GM12878 (cell line): ENCODE measurements at regions not wholly inside any gene's neighbourhood (a gene's known extent, or its start where the extent isn't known, plus 50 kb on each side); places are given as distances from the start of the nearest gene placed in this dataset.

Experiments
- ATAC-seq: fragments of 200-7000 bp; cut with Tn5 transposase; 3 replicates; pipeline ENCODE4 v1.9.1; 2020; ENCODE audit warnings: mild to moderate bottlenecking, moderate library complexity
- BruUV-seq: library from RNA; stranded (reverse); fragments of 400-500 nt; replicated peaks from 2 replicates; lab custom pipeline; 2021; lab: Mats Ljungman, UMichigan
- CTCF ChIA-PET: fragments of 300-600 bp; sonication (Branson Sonifier 250); formaldehyde crosslinking; extraction: SDS; loops from one replicate; lab custom pipeline; 2021; ENCODE audit warnings: inconsistent platforms; lab: Yijun Ruan, JAX
- POLR2A ChIA-PET: fragments of 350-600 bp; formaldehyde crosslinking; extraction: SDS; loops from one replicate; lab custom pipeline; 2021; ENCODE audit warnings: inconsistent platforms; lab: Charles Lee
- RAD21 ChIA-PET: fragments of 300-600 bp; sonication (Branson Sonifier 250); formaldehyde crosslinking; loops from one replicate; lab custom pipeline; 2023; ENCODE audit warnings: antibody characterized with exemption; ENCODE audit not compliant: unreplicated experiment; lab: Charles Lee
- SMC1A ChIA-PET: fragments of 300-600 bp; sonication (Branson Sonifier 250); formaldehyde crosslinking; loops from one replicate; lab custom pipeline; 2023; ENCODE audit not compliant: unreplicated experiment, uncharacterized antibody; lab: Charles Lee
- DNase-seq: peaks from one replicate; pipeline ENCODE4 v3.0.0-alpha.2; 2011; ENCODE audit warnings: low read depth, low spot score
- FAIRE-seq: peaks from 3 replicates; lab custom pipeline; 2011; peaks lifted over from hg19 to GRCh38; lab: Jason Lieb, UNC
- H2AFZ ChIP-seq: 2 replicates; pipeline ENCODE4 v1.6.0; 2011; ENCODE audit warnings: low read depth, low read length, control low read depth; ENCODE audit not compliant: control insufficient read depth
- H3K27ac ChIP-seq: 2 replicates; pipeline ENCODE4 v1.5.1; 2011; ENCODE audit warnings: control low read depth; ENCODE audit not compliant: control insufficient read depth, insufficient read depth
- H3K27me3 ChIP-seq, 2 experiments: replicated peaks in 1 of 2; 2 replicates each; pipeline versions ENCODE4 v1.6.0 to v1.6.1; 2011; ENCODE audit warnings: low read length in 1 of 2; ENCODE audit not compliant: control insufficient read depth in 2 of 2, insufficient read depth in 2 of 2
- H3K36me3 ChIP-seq, 2 experiments: 2 replicates each; pipeline ENCODE4 v1.5.1; 2011; ENCODE audit warnings: low read length in 1 of 2; ENCODE audit not compliant: control insufficient read depth in 2 of 2, insufficient read depth in 2 of 2
- H3K4me1 ChIP-seq: 2 replicates; pipeline ENCODE4 v1.6.1; 2011; ENCODE audit warnings: mild to moderate bottlenecking, low read length, moderate library complexity, mixed read lengths; ENCODE audit not compliant: control insufficient read depth, insufficient read depth
- H3K4me2 ChIP-seq: 2 replicates; pipeline ENCODE4 v1.6.0; 2011; ENCODE audit warnings: control low read depth; ENCODE audit not compliant: control insufficient read depth, insufficient read depth
- H3K4me3 ChIP-seq: fragments of 200-600 bp; sonication (generic); 2 replicates; pipeline ENCODE4 v1.5.1; 2016
- H3K79me2 ChIP-seq: 2 replicates; pipeline ENCODE4 v1.6.0; 2011; ENCODE audit warnings: low read length; ENCODE audit not compliant: control insufficient read depth, insufficient read depth
- H3K9ac ChIP-seq: 2 replicates; pipeline ENCODE4 v1.8.0; 2011; ENCODE audit warnings: low read length, control low read depth, mixed read lengths; ENCODE audit not compliant: control insufficient read depth, insufficient read depth
- H3K9me3 ChIP-seq: replicated peaks from 3 replicates; pipeline ENCODE4 v1.5.1; 2011; ENCODE audit warnings: mild to moderate bottlenecking, low read length; ENCODE audit not compliant: control insufficient read depth, insufficient read depth
- H4K20me1 ChIP-seq: 2 replicates; pipeline ENCODE4 v1.6.0; 2011; ENCODE audit not compliant: control insufficient read depth, insufficient read depth
- ESRRA ChIP-seq: IDR thresholded peaks from 2 replicates; pipeline ENCODE4 v1.6.1; 2012; ENCODE audit warnings: mild to moderate bottlenecking, low read length, improper control_type of control experiment
- MYC ChIP-seq: IDR thresholded peaks from 2 replicates; pipeline ENCODE4 v1.6.1; 2011; ENCODE audit warnings: mild to moderate bottlenecking, low read length, moderate library complexity, inconsistent platforms; ENCODE audit not compliant: insufficient read depth, insufficient replicate concordance, insufficient read length, severe bottlenecking
- PAX8 ChIP-seq: fragments of 450-650 bp; IDR thresholded peaks from 2 replicates; pipeline ENCODE4 v1.6.1; 2017; ENCODE audit warnings: mild to moderate bottlenecking, moderate library complexity
- RELA ChIP-seq: fragments of 450-650 bp; IDR thresholded peaks from 2 replicates; pipeline ENCODE4 v1.8.0; 2014; ENCODE audit warnings: borderline replicate concordance; ENCODE audit not compliant: partially characterized antibody
- SMARCA5 ChIP-seq: fragments of 450-650 bp; IDR thresholded peaks from 2 replicates; pipeline ENCODE4 v1.6.1; 2017; ENCODE audit warnings: mild to moderate bottlenecking
- SREBF1 ChIP-seq: IDR thresholded peaks from 2 replicates; pipeline ENCODE4 v1.6.1; 2012; ENCODE audit warnings: mild to moderate bottlenecking, low read length
- STAT3 ChIP-seq: IDR thresholded peaks from 2 replicates; pipeline ENCODE4 v1.6.1; 2011; ENCODE audit warnings: low read depth, low read length, improper control_type of control experiment
- ZNF274 ChIP-seq: IDR thresholded peaks from one replicate; pipeline ENCODE4 v1.8.0; 2011; ENCODE audit not compliant: insufficient read length, insufficient read depth
- WGBS: methylation state at CpG from one replicate; pipeline ENCODE4 v1.1.6; 2016; ENCODE audit warnings: low lambda C conversion rate; ENCODE audit not compliant: insufficient replicate concordance, insufficient coverage; ENCODE audit errors: missing lambda C conversion rate; 5-methylcytosine and 5-hydroxymethylcytosine counted together
- in situ Hi-C: fragments of 300-500 bp; cut with MboI; formaldehyde crosslinking; loops from 9 replicates; pipeline ENCODE4 v1.14.3; 2018; ENCODE audit warnings: mixed read lengths
- intact Hi-C: fragments of 100-400 bp; cut with micrococcal nuclease; formaldehyde crosslinking; loops from one replicate; pipeline ENCODE4 v1.14.2; 2022; ENCODE audit not compliant: unreplicated experiment
- TF ChIP-seq, protein P1 (sequence below): fragments of 450-650 bp; IDR thresholded peaks from 2 replicates; pipeline ENCODE4 v1.6.1; 2017; ENCODE audit warnings: mild to moderate bottlenecking, low read depth, inconsistent platforms; ENCODE audit not compliant: poor library complexity, severe bottlenecking
- TF ChIP-seq, protein P2 (sequence below): fragments of 450-650 bp; formaldehyde crosslinking; IDR thresholded peaks from 2 replicates; pipeline ENCODE4 v1.4.0; 2022; ENCODE audit warnings: mild to moderate bottlenecking, moderate library complexity

DNA sequence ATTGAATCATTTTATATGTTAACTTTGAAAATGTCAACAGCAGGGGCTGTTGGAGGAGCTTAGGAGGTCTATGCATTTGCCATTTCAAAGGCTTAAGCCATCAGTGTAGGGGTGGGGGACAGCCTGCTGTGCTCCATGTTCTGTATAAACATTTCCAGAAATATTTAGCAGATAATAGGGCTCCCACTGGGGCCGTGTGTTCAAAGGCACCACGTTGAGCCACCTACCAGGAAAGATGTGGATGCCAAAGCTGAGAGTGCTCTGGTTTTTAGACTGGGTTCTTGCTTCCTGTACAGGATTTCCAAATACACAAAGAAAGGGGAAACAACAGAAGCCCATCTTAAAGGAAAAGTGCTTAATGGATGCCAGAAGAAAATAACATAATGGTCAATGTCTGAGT is 219.5 kb downstream of the CENPC start:
- Histone ChIP-seq H3K27ac (no peak overlapping the region), H3K9ac (no peak overlapping the region), H3K36me3 (no peaks in the 10 kb centered on the region), H3K79me2 (no peaks in the 10 kb centered on the region), H3K27me3 (no peaks in the 10 kb centered on the region), H3K4me1 (no peaks in the 10 kb centered on the region), H3K4me2 (no peak overlapping the region), H3K4me3 (no peak overlapping the region), H3K9me3 (no peaks in the 10 kb centered on the region), H4K20me1 (no peaks in the 10 kb centered on the region), H2AFZ (no peak overlapping the region)
- POLR2A ChIA-PET = no interaction called here
- intact Hi-C loops (no loop called here), in situ Hi-C loops (loop anchor here (5.0 kb wide), 1 partner anchor 243 kb away; no protein-coding TSS in a partner anchor)
- FAIRE-seq (no peak), DNase-seq (no peak), ATAC-seq (no peak)
- RAD21 ChIA-PET = interaction anchor here (0.9 kb wide), 1 partner anchor 238 kb away, joined by 4 read pairs; no protein-coding TSS in a partner anchor
- 3% methylated on average over 2 of the region's 2 CpGs for WGBS
- CTCF ChIA-PET = interaction anchor here (1.0 to 3.8 kb wide), 3 partner anchors 9 to 238 kb away, joined by 3 to 43 read pairs (median 4); no protein-coding TSS in a partner anchor
- SMC1A ChIA-PET = interaction anchor here (1.2 kb wide), 1 partner anchor 238 kb away, joined by 5 read pairs; no protein-coding TSS in a partner anchor
- no TSS peak for BruUV-seq
- TF ChIP-seq RELA (no peak), MYC (no peak), STAT3 (no peak)

DNA sequence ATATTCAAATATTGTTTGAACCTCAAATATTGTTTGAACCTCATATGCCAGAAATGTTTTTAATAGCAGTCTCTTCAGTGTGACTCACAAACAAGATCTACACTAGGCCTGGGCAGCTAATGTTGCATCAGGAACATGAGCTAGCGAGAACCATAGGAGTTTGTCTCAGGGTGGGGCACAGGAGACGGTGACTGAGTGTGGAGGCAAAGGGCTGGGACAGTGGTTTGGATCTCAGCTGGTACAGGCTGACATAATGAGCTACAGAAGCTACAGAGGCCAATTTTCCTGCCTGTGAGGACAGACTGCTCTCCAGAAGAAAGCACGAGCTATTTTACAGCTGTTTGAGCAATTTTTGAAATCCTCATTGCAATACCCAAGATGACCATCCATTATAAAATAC is 224.7 kb downstream of the CENPC start:
- Histone ChIP-seq H3K36me3 (no peaks in the 10 kb centered on the region), H2AFZ (no peak overlapping the region), H3K9me3 (no peaks in the 10 kb centered on the region), H3K9ac (no peak overlapping the region), H3K27ac (no peak overlapping the region), H3K27me3 (no peaks in the 10 kb centered on the region), H3K4me3 (no peak overlapping the region), H3K79me2 (no peaks in the 10 kb centered on the region), H3K4me1 (no peaks in the 10 kb centered on the region), H4K20me1 (no peaks in the 10 kb centered on the region), H3K4me2 (no peak overlapping the region)
- ATAC-seq (no peak), DNase-seq (no peak), FAIRE-seq (no peak)
- ChIA-PET POLR2A (no interaction called here), SMC1A (interaction anchor here (1.9 kb wide), 1 partner anchor 233 kb away, joined by 4 read pairs; no protein-coding TSS in a partner anchor), CTCF (interaction anchor here (1.1 to 1.9 kb wide), 3 partner anchors 9 to 233 kb away, joined by 4 to 7 read pairs (median 5); no protein-coding TSS in a partner anchor), RAD21 (interaction anchor here (1.4 kb wide), 1 partner anchor 233 kb away, joined by 3 read pairs; no protein-coding TSS in a partner anchor)
- WGBS = 1% methylated on average over 3 of the region's 3 CpGs
- in situ Hi-C loops (no loop called here), intact Hi-C loops (no loop called here)
- TF ChIP-seq SMARCA5 (no peak), ESRRA (no peak), PAX8 (no peak), ZNF274 (no peak), SREBF1 (no peak)
- TF ChIP-seq, protein P1, sequence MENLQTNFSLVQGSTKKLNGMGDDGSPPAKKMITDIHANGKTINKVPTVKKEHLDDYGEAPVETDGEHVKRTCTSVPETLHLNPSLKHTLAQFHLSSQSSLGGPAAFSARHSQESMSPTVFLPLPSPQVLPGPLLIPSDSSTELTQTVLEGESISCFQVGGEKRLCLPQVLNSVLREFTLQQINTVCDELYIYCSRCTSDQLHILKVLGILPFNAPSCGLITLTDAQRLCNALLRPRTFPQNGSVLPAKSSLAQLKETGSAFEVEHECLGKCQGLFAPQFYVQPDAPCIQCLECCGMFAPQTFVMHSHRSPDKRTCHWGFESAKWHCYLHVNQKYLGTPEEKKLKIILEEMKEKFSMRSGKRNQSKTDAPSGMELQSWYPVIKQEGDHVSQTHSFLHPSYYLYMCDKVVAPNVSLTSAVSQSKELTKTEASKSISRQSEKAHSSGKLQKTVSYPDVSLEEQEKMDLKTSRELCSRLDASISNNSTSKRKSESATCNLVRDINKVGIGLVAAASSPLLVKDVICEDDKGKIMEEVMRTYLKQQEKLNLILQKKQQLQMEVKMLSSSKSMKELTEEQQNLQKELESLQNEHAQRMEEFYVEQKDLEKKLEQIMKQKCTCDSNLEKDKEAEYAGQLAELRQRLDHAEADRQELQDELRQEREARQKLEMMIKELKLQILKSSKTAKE = no peak
- TF ChIP-seq, protein P2, sequence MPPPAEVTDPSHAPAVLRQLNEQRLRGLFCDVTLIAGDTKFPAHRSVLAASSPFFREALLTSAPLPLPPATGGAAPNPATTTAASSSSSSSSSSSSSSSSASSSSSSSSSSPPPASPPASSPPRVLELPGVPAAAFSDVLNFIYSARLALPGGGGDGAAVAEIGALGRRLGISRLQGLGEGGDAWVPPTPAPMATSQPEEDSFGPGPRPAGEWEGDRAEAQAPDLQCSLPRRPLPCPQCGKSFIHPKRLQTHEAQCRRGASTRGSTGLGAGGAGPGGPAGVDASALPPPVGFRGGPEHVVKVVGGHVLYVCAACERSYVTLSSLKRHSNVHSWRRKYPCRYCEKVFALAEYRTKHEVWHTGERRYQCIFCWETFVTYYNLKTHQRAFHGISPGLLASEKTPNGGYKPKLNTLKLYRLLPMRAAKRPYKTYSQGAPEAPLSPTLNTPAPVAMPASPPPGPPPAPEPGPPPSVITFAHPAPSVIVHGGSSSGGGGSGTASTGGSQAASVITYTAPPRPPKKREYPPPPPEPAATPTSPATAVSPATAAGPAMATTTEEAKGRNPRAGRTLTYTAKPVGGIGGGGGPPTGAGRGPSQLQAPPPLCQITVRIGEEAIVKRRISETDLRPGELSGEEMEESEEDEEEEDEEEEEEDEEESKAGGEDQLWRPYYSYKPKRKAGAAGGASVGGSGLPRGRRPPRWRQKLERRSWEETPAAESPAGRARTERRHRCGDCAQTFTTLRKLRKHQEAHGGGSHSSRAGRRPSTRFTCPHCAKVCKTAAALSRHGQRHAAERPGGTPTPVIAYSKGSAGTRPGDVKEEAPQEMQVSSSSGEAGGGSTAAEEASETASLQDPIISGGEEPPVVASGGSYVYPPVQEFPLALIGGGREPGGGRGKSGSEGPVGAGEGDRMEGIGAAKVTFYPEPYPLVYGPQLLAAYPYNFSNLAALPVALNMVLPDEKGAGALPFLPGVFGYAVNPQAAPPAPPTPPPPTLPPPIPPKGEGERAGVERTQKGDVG (CRISPR knock-in tag) = no peak
- no TSS peak for BruUV-seq
